CD4-positive, alpha-beta T cell treated with Interleukin-6 at 100 ng/mL for 8 hours (primary cell): ENCODE measurements at regions not wholly inside any gene's neighbourhood (a gene's known extent, or its start where the extent isn't known, plus 50 kb on each side); places are given as distances from the start of the nearest gene placed in this dataset.

Experiments used
- DNase-seq: peaks from one replicate; pipeline ENCODE4 v3.0.0-alpha.2; 2020; ENCODE audit warnings: mixed read lengths, low spot score

DNA sequence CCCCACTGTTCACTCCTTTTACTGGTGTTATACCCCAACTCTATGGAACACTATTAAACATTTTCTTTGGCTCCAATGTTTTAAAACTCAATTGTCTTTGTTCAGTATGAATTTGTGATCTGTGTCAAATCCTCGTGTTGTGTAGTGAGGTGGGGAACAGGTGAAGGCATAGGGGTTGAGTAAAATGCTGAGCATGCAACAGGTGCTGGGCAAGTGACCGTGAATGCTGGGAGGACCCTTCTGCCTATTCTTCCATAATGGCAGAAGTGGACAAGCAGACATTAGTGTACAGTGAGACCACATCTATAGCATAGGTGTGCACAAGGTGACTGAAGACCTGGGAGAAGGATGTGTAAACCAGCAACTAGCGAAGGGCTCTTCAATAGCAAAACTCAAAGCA lies 1188.0 kb downstream of the UQCRFS1 start:
- no peak for DNase-seq

DNA sequence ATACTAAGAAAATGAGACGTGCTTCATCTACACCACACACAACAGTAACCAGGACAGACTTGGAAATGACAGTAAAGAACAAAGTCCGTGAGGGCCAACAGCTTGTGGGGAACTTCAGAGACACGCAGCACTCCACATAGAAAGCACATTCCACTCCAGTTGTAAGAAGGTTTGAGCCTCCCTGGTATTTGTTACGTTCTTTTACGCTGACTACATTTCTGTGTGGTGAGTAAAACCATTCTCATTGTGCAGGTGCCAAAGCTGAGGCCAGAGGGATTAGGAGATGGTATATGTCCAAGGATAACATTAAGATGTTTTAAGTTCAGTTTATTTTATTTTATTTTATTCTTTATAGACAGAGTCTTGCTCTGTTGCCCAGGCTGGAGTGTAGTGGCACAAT lies 1189.9 kb downstream of the UQCRFS1 start:
- DNase-seq: no peak

DNA sequence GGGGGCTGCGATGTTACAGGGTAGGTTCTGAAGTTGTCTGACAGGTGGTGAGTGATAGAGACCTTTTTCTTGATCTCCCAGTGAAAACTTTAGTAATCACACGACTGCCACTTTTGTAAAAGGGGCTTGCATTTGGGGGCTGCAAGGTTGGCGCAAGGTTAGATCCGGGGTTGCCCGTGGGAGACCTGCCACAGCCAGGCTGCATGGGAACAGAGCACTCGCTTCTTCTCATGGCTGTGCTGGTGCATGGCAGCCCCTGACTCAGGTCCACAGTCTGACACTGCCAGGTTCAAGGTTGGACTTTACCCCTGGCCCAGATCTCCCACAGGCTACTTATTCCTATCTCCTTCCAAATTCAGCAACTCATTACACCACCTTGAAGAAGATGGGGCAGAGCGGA lies 1190.4 kb downstream of the UQCRFS1 start:
- no peak for DNase-seq

DNA sequence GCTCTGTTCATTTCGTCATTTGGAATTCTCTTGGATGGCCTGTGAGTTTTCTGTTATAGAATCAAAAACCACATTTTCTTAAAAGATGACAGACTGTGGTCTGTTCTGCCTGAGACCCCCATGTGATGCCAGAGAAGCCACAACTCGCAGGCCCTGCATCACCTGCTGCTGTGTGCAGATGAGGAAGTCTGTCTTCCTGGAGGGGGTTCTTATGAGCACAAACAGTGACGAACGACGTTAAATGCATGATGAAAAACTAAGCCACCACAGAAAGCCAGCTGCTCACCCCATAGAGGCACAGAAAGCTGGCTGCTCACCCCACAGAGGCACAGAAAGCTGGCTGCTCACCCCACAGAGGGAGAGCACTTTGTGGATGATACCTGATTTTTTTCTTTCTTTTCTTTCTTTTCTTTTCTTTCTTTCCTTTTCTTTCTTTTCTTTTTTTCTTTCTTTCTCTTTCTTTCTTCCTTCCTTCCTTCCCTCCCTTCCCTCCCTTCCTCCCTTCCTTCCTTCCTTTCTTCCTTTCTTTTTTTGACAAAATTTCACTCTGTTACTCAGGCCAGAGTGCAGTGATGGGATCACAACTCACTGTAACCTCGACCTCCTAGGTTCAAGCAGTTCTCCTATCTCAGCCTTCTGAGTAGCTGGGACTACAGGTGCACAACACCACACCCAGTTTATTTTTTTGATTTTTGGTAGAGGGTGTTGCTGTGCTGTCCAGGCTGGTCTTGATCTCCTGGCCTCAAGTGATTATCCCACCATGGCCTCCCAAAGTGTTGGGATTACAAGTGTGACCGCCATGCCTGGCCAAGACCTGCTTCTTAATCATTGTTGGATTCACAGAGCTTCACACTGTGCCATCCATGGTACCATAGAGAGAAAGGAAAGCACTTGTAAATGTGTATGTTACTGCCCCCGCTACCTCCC lies 1191.4 kb downstream of the UQCRFS1 start:
- DNase-seq: no peak

DNA sequence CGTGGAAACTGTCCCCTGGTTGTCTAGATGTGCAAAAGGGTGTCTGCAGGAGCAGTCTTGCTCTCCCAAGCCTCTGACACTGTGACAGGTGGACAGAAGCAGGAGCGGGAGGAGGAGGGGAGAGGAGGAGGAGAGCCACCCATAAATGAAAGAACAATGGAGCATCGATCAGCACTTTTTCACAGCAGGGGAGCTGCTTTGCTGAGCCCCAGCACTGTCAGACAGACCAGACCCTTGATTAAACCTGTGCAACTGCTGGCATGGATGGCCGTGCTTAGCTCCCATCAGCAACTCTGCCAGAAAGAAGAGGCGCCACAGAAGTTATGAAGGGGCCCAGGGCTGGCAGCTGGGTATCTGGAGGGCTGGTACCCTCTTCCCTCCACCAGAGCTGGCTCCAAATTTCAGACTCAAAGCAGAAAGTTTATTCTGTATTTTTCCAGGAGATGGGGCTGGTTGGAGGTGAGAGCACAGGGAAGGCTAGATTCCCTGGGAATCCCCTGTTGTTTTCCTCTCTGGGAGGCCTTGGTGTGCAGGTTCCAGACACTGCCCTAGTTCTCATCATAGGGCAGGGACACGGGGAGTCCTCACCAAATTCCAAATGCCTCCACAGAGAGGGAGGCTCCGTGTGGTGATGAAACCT lies 1192.2 kb downstream of the UQCRFS1 start:
- DNase-seq: no peak

DNA sequence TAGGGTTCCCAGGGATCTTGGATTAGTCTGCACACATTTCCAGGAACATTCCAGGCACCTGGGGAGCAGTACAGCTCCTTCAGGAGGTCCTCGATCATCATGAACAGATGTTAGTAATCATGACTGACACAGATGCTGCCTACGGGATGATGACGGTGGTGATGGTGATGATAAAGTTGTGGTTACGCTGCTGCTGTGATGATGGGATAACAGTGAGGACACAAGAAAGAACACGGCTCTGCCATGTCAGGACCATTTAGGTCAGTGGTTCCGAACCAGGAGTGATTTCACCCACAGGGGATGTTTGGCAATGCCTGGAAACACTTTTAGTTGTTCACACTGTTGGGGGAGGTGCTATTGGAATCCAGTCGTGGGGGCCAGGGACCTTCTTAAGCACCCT lies 1193.0 kb downstream of the UQCRFS1 start:
- DNase-seq: no peak

DNA sequence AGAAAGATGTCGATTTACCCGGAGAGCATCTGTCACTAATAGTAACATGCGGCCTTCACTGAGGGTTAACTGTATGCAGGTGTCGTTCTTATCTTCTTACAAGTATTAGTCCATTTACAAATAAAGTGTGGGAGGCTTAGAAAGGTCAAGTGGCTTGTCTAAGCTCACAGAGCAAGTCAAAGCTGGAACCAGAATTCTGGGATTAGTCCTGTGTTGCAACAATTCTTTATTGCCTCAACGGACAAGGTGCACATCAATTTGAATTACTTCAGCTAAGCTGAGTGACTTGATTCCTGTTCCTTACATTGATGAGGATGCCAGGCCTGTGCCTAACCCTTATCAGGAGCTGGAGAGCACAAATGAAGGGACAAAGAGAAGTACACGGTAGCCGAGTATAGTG lies 1193.6 kb downstream of the UQCRFS1 start:
- DNase-seq: no peak

DNA sequence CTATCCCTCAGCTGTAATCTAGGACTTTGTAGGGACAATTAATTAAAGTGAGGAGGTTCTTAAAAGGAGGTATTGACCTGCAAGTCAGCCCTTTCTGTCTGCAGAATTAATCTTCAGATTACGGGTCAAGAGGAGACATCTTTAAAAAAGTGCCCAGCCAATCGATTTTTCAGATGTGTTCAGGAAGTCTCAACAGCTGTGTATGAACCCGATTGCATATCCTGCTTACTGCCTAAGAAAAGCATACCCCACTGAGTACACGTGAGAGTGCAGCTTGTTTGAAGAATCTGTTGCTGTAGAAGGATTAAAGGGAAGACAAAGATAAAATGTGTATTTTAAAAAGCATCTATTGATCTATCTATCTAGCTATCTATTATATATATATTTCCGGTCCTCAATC lies 1194.5 kb downstream of the UQCRFS1 start:
- DNase-seq: no peak

DNA sequence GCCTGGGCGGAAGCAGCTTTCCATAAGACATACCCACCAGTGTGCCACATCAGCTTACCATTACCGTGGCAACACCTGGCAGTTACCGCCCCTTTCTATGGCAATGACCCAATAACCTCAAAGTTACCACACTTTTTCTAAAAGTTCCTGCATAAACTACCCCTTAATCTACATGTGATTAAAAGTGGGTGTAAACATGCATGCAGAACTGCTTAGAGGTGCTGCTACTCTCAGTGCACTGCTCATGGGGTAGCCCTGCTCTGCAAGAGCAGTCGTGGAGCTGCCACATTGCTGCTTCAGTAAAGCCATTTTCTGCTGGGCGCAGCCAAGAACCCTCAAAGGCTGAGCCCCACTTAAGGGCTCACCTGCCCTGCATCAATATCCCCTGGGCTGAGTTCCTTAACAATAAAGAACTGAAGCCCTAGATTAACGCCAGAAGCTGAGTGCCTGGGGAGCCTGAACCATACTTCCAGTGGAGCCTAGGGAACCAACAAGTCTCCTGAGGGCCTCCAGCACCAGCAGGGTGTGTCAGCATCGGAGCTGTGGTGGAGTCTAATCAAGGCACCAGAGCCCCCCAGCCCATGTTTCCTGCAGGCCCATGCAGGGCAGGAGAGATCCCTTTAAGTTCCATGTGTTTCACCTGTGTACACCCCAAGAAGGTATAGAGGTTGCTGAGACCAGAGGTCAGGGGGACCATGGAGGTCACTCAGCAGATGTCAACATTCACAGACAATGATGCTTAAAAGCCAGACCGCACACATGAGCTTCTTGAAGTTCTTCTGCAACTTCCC lies 1198.1 kb downstream of the UQCRFS1 start:
- no peak for DNase-seq

DNA sequence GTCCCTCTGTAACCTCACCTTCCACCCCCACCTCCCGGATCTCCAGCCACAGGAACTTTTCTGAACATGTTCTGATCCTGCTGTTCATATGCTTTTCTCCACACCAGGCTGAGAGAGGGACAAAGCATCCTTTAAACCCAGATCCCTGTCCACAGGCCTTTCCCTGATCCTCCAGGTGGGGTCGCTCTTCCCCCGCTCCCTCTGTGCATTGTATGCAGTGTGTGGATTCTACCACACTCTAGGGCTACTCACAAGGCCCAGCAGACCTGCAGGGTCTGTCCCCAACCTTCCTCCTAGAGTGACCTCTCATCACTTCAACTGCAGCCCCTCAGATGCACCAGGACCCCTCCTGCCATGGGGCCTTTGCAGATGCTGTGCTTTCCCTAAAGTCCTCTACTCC lies 1200.6 kb downstream of the UQCRFS1 start:
- DNase-seq: no peak

DNA sequence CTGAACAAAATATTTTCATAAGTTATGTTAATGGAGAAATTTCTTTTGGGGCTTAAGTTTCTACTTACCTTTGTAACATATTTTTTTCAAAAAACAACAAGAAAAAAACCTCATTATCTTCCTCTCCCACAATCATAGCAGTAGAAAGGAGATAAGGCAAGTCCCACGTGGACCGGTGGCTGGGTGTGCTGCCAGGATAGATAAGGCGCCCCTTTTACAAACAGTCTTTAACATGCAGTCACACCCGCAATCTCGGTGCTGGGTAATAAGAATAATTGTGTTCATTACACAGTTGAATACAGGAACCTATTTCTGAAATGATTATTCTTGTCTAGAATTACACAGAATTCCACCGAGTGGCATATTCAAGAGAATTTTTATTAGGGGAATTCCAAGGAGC lies 1202.3 kb downstream of the UQCRFS1 start:
- DNase-seq: no peak

DNA sequence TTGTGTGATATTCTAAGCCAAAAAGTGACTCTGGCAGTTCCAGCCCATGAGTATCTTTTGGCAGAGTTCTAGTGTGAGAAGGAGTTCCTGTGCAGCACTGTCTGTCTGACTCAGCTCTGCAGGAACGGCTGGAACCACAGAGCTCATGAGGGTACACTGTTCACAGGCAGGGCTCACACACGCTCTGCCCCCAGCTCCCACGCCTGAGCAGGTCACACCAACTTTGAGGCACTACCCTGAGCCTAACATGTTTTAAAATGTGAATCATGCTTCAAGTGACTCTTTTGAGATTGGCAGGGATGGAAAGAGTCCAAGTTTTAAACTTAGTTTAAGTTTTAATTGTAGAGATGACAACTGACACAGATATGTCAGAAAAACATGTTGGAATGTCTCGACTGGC lies 1203.3 kb downstream of the UQCRFS1 start:
- no peak for DNase-seq

DNA sequence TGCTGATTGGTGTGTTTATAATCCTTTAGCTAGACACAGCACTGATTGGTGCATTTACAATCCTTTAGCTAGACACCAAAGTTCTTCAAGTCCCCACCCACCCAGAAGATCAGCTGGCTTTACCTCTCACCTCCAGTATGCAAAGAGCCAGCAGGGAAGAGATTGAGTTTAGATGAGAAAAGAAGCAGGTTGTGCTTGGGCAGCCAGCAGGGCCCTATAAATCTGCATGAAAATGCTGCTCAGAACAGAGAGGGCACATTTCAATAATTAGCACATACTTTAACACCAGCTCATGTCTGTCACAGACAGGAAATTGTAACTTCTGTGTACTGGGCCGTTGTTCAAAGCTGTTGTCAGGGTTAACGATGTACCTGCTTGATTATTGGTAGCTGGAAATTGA lies 1204.3 kb downstream of the UQCRFS1 start:
- DNase-seq: no peak

DNA sequence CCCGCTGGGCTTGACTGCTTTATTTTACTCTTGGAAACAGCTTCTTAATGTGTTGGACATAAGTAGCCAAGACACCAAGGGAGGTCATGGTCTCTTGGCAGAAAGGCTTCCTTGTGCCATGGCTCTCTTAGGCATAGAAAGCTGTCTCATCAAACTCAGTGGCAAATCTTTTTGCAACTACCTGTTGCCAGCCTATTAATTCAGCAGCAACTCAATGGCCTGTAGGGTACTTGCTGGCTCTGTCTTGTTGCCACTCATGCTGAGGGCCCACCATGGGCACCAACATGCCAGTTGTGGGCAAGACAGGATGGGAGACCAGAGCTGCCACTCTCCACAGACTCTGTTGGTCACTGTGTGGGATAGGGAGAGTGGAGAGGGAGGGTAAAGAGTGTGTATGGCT lies 1209.4 kb downstream of the UQCRFS1 start:
- DNase-seq: no peak

DNA sequence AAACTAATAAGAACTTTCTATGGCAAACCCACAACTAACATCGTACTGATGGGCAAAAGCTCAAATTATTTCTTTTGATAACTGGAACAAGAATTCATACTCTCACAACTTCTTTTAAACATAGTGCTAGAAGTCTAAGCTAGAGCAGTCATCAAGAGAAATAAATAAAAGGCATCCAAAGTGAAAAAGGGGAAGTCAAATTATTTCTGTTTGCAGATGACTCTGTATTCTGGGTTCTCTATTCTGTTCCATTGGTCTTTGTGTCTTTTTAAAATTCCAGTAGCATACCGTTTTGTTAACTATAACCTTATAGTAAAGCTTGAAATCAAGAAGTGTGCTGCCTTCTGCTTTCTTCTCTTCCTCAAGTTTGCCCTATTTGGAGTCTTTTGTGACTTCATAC lies 1215.9 kb downstream of the UQCRFS1 start:
- no peak for DNase-seq

DNA sequence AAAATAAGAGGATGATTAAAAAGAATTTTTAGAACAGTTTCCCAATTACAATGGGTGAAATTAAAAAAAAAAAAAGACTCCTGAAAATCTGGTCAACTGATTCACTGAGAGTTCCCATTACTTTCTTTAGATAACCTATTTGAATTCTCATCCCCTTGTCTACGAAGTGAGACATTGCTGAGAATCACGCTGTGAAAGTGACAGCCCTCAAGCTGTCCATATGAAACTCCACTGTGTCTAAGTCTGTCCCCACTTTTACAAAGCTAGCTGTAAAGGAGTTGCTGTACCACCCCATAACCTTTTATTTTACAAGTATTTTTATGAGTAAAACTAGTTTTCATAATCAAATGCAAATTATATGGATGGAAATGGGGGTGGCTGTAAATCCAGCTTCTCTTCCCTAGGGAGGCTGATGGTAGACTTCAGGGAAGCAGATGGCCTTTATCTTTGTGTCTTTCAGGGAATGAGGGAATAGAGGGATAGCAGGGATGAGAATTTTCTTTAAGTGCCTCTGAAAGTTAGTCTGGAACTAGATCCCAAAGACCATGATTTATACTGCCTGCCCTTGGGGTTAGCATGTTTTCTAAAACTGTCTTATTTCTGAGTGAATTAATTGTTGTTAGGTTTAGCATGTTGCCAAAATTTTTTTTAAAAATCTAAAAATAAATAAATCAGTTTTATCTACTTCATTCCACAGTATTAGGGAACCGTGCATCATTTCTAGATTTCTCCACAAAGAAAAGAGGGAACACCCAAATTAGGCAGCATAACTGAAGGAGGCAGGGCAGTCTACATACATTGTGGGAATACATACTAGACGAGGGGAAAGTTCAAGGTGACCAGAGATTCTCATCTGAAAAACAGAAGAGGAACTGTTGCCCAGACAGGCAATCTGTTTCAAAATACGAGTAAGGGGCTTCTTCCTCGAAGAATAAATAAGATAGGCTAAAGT lies 1219.1 kb downstream of the UQCRFS1 start:
- DNase-seq: no peak

DNA sequence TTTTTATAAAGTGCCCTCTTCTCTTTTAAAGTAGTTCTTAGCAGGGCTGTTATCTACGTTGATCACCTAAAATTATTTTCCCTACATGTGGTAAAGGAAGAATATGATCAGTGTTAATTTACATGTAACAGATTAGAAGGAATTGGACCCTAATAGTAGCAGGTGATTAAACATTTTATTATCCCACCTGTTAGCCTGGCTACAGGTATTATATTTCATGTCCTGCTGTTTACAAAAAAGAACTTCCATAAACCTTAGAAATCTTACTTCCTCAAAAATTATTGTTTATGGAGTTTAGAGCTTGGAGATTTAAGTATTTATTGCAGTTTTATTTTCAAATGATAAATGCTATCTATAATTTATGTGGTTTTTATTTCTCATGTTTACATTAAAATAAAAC lies 1226.7 kb downstream of the UQCRFS1 start:
- DNase-seq: no peak

DNA sequence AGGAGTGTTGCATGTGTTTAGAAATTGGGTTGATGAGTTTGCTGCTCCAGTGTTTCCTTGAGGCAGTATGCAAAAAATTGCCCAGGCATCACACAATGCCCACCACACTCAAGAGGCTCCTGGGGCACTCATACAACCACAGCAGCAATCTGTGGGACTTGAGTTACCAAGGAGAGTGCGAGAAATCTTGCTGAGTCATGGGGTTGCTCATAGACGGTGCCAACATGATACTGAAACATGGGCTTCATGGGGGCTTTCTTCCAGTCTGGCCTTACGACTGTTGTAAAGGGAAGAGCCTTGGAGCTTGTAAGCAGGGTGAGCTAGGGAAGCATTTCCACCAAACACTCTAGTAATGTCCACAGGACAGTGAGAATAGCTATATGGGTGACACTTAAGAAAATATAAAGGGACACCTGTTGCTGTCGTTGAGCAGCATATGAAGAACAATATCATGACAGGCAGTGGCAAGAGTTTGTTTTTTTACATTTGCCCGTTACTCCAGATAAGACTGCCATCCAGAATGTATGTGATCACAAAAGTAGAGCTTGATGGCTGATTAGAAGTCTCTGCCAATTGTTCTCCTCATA lies 1237.4 kb downstream of the UQCRFS1 start:
- no peak for DNase-seq

DNA sequence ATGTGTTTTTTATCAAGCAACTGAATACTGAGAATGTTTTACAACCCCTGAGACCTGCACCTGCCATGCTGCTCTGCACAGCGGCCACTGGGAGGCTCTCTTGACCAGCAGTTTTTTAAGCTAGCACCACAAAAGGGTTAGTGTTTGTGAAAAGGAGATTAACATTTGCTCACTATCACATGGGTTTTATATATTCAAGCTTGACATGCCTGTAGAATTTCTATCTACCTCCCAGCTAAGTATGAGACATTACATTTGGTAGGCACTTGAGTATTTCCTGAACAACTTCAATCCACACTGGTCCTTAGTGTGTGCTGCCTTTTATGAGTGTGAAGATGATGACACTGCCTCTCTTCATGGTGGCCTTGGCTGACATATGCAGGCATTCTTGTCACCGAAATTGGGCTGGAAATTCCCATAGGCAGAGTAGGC lies 1238.9 kb downstream of the UQCRFS1 start:
- DNase-seq: no peak

DNA sequence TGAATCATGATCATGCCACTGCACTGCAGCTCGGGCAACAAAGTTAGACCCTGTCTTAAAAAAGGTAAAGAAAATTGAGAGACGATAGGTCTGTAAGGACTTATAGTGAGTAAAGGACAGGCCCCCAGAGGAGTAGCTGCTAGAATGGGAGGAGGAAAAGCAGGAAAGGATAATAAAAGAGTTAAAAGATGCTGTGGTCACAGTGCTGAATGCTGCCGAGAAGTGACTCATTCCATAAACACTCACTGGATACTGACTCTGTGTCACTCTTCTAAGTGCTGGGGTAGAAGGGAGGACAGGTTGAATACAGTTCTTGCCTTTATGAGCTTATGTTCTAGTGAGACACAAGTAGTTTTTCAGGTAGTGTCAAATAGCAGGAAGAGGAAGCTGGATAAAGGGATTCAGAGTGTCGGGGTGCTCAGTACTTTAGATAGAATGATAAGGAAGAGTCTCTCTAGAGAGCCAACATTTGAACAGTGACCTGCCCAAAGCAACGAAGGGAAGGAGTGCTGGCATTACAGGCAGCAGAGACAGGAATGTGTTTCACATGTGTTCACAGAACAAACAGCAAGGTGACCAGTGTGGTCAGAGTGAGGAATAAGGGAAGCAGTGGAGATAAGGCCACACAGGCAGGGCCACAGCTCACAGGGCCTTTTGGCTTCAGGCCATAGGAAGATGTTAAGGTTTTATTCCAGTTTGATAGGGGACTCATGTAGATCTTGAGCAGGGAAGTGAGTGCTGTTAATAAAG lies 1240.5 kb downstream of the UQCRFS1 start:
- DNase-seq: no peak

DNA sequence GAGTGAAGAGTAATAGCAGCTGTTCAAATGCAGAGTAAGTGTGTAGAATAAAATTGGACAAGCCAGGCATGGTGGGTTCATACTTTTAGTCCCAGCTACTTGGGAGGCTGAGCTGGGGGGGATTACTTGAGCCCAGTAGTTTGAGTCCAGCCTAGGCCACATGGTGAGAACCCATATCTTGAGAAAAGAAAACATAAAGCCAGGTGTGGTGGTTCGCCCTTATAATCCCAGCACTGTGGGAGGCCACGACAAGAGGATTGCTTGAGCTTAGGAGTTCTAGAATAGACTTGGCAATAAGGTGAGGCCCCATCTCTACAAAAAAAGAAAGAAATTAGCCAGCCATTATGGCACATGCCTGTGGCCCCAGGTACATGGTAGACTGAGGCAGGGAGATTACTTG lies 1241.1 kb downstream of the UQCRFS1 start:
- DNase-seq: no peak
